HCT116 (cell line): ENCODE measurements at regions not wholly inside any gene's neighbourhood (a gene's known extent, or its start where the extent isn't known, plus 50 kb on each side); places are given as distances from the start of the nearest gene placed in this dataset.

Experiments
- ATAC-seq: fragments of 200-7000 bp; cut with Tn5 transposase; 2 replicates; pipeline ENCODE4 v1.9.1; 2020; ENCODE audit warnings: mild to moderate bottlenecking, moderate library complexity
- BruUV-seq: library from RNA; stranded (reverse); fragments of 400-500 nt; replicated peaks from 2 replicates; lab custom pipeline; 2021; lab: Mats Ljungman, UMichigan
- CTCF ChIA-PET: fragments of 300-600 bp; sonication (Branson Sonifier 250); formaldehyde crosslinking; loops from one replicate; lab custom pipeline; 2021; ENCODE audit warnings: antibody characterized with exemption; lab: Charles Lee
- POLR2A ChIA-PET: fragments of 300-600, 350-600 bp; sonication (Branson Sonifier 250); formaldehyde crosslinking; loops from one replicate; lab custom pipeline; 2021; ENCODE audit warnings: antibody characterized with exemption; lab: Charles Lee
- RAD21 ChIA-PET, 2 experiments: fragments of 300-600 bp; sonication (Branson Sonifier 250); formaldehyde crosslinking; loops; one replicate each; lab custom pipeline; 2023; ENCODE audit warnings: low total read pairs in 2 of 2; ENCODE audit not compliant: uncharacterized antibody in 2 of 2, unreplicated experiment in 2 of 2, low non-redundant PET in 1 of 2; lab: Charles Lee
- DNase-seq: peaks from one replicate; pipeline ENCODE4 v3.0.0-alpha.2; 2010; ENCODE audit warnings: low read depth, low spot score
- H2AFZ ChIP-seq: fragments of 200-600 bp; shearing (Covaris generic), sonication (generic); 2 replicates; pipeline ENCODE4 v1.6.1; 2017; ENCODE audit warnings: low read depth, mixed run types, mixed read lengths, antibody characterized with exemption, low read length; ENCODE audit not compliant: poor library complexity, severe bottlenecking
- H3K27ac ChIP-seq: 2 replicates; pipeline ENCODE4 v1.5.1; 2012; ENCODE audit warnings: low read depth, low read length
- H3K27me3 ChIP-seq: fragments of 200-600 bp; sonication (generic); 2 replicates; pipeline ENCODE4 v1.6.1; 2016; ENCODE audit warnings: mixed run types, low read length, mixed read lengths; ENCODE audit not compliant: insufficient read depth
- H3K36me3 ChIP-seq, 2 experiments: fragments of 200-500 bp in 1 of 2; fragments of 200-600 bp in 1 of 2; sonication (Bioruptor generic) in 1 of 2; sonication (generic) in 1 of 2; 2 replicates each; pipeline versions ENCODE4 v1.5.1 to v1.6.1; 2014 to 2016; ENCODE audit warnings: low read length in 2 of 2, inconsistent platforms in 1 of 2, mixed read lengths in 1 of 2, mixed run types in 1 of 2; ENCODE audit not compliant: insufficient read depth in 2 of 2, control insufficient read depth in 1 of 2
- H3K4me1 ChIP-seq, 2 experiments: fragments of 200-600 bp in 1 of 2; sonication (generic) in 1 of 2; 2 replicates each; pipeline versions ENCODE4 v1.5.1 to v1.6.1; 2012 to 2017; ENCODE audit warnings: low read length in 2 of 2, inconsistent platforms in 1 of 2, mild to moderate bottlenecking in 1 of 2, mixed read lengths in 1 of 2, mixed run types in 1 of 2, moderate library complexity in 1 of 2; ENCODE audit not compliant: insufficient read depth in 2 of 2, control insufficient read depth in 1 of 2
- H3K4me2 ChIP-seq: fragments of 200-600 bp; sonication (generic); 2 replicates; pipeline ENCODE4 v1.6.1; 2017; ENCODE audit warnings: mixed run types, low read length, mixed read lengths
- H3K4me3 ChIP-seq, 2 experiments: fragments of 200-600 bp in 1 of 2; sonication (generic) in 1 of 2; replicated peaks in 1 of 2; 2 replicates each; pipeline ENCODE4 v1.5.1; 2011 to 2016; ENCODE audit warnings: low read length in 2 of 2, control low read depth in 1 of 2, low read depth in 1 of 2, mild to moderate bottlenecking in 1 of 2, mixed read lengths in 1 of 2, mixed run types in 1 of 2
- H3K79me2 ChIP-seq: fragments of 200-600 bp; sonication (generic); 2 replicates; pipeline ENCODE4 v1.6.1; 2017; ENCODE audit warnings: mild to moderate bottlenecking, mixed run types, low read length, moderate library complexity, mixed read lengths; ENCODE audit not compliant: insufficient read depth
- H3K9ac ChIP-seq: fragments of 200-600 bp; sonication (generic); 2 replicates; pipeline ENCODE4 v1.6.1; 2016; ENCODE audit warnings: low read length, mixed read lengths
- H3K9me2 ChIP-seq: fragments of 200-600 bp; sonication (generic), shearing (Covaris generic); 2 replicates; pipeline ENCODE4 v1.6.1; 2017; ENCODE audit warnings: mixed run types, mild to moderate bottlenecking, moderate library complexity; ENCODE audit not compliant: insufficient read depth
- H3K9me3 ChIP-seq, 2 experiments: fragments of 200-500 bp in 1 of 2; fragments of 200-600 bp in 1 of 2; sonication (Bioruptor generic) in 1 of 2; sonication (generic) in 1 of 2; 2 replicates each; pipeline ENCODE4 v1.6.1; 2014 to 2017; ENCODE audit warnings: low read length in 2 of 2, mixed read lengths in 2 of 2, inconsistent platforms in 1 of 2, low read depth in 1 of 2, mild to moderate bottlenecking in 1 of 2, mixed run types in 1 of 2, moderate library complexity in 1 of 2; ENCODE audit not compliant: control insufficient read depth in 1 of 2, insufficient read depth in 1 of 2
- H4K20me1 ChIP-seq: fragments of 200-600 bp; sonication (generic), shearing (Covaris generic); 2 replicates; pipeline ENCODE4 v1.6.1; 2017; ENCODE audit warnings: mixed run types, mild to moderate bottlenecking, moderate library complexity; ENCODE audit not compliant: insufficient read depth
- CTCF ChIP-seq, 3 experiments: fragments of 200-600 bp in 1 of 3; sonication (generic) in 1 of 3; IDR thresholded peaks in 2 of 3; conservative IDR thresholded peaks in 1 of 3; 2 replicates each; pipeline ENCODE4 v1.5.1; 2012 to 2017; ENCODE audit warnings: low read depth in 2 of 3, low read length in 2 of 3, antibody characterized with exemption in 1 of 3, borderline replicate concordance in 1 of 3, control low read depth in 1 of 3, mild to moderate bottlenecking in 1 of 3, mixed read lengths in 1 of 3, mixed run types in 1 of 3, moderate library complexity in 1 of 3; ENCODE audit not compliant: insufficient read depth in 1 of 3
- EGR1 ChIP-seq: IDR thresholded peaks from 2 replicates; pipeline ENCODE4 v1.6.1; 2012; ENCODE audit warnings: low read depth
- JUND ChIP-seq: IDR thresholded peaks from 2 replicates; pipeline ENCODE4 v1.6.1; 2012
- MAX ChIP-seq: IDR thresholded peaks from 2 replicates; pipeline ENCODE4 v1.6.1; 2012
- intact Hi-C: fragments of 100-400 bp; cut with micrococcal nuclease; formaldehyde crosslinking; loops from 2 replicates; pipeline ENCODE4 v1.10.0; 2022

- CTCF ChIA-PET: no interaction called here
Measured at GRCh38 chr2:66700677-66701066, 265.7 kb downstream of the MEIS1 start.

More at GRCh38 chr2:66700677-66701066, 265.7 kb downstream of the MEIS1 start:
- no peak for DNase-seq
- Histone ChIP-seq H3K9me2 (no peaks in the 10 kb centered on the region), H3K79me2 (no peaks in the 10 kb centered on the region), H3K27ac (no peak overlapping the region), H3K4me3 (no peak overlapping the region), H3K9ac (no peak overlapping the region), H3K9me3 (peaks cover 0 to 3% of the 10 kb centered on the region in 2 experiments; a peak in 1 of 4 replicates), H3K27me3 (no peaks in the 10 kb centered on the region), H3K36me3 (no peaks in the 10 kb centered on the region), H3K4me2 (no peak overlapping the region), H4K20me1 (no peaks in the 10 kb centered on the region; the same call in 1 of the 2 replicates), H2AFZ (no peak overlapping the region), H3K4me1 (no peaks in the 10 kb centered on the region)
- ChIA-PET RAD21 (no interaction called here), POLR2A (no interaction called here)
- BruUV-seq: no TSS peak
- TF ChIP-seq MAX (no peak), JUND (no peak), CTCF (IDR thresholded peaks at IDR 0.05 in 2 of 3, conservative IDR thresholded peaks at IDR 0.05 in 1 of 3; ENCODE audit: borderline replicate concordance in 1 of 3, insufficient read depth in 1 of 3, low read depth in 2 of 3, low read length in 2 of 3) (no peak), EGR1 (no peak)
- intact Hi-C loops: no loop called here
- no peak for ATAC-seq
